ENCODE measurements at regions not wholly inside any gene's neighbourhood (a gene's known extent, or its start where the extent isn't known, plus 50 kb on each side); places are given as distances from the start of the nearest gene placed in this dataset.

DNA sequence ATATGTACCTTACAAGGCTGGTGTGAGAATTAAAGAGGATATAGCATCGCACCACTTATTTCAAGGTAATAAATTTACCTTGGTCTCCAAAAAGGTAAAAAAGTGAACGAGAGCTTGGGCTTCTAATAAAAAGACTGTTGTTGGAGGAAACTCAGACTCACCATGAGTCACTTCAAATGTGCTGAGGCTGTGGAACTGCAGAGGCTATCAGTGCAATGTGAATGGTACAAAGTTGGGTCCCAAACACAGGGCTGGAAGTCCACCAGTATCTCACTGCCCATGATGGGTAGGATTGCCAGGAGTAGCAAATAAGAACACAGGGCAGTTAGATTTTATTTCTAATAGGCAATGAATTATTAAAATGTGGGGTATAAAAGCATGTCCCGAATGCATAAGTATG is 200.6 kb downstream of the MAFB start:
- TF ChIP-seq, protein P1, sequence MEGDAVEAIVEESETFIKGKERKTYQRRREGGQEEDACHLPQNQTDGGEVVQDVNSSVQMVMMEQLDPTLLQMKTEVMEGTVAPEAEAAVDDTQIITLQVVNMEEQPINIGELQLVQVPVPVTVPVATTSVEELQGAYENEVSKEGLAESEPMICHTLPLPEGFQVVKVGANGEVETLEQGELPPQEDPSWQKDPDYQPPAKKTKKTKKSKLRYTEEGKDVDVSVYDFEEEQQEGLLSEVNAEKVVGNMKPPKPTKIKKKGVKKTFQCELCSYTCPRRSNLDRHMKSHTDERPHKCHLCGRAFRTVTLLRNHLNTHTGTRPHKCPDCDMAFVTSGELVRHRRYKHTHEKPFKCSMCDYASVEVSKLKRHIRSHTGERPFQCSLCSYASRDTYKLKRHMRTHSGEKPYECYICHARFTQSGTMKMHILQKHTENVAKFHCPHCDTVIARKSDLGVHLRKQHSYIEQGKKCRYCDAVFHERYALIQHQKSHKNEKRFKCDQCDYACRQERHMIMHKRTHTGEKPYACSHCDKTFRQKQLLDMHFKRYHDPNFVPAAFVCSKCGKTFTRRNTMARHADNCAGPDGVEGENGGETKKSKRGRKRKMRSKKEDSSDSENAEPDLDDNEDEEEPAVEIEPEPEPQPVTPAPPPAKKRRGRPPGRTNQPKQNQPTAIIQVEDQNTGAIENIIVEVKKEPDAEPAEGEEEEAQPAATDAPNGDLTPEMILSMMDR (IDR thresholded peaks at IDR 0.05) = no peak
- no peak for TF ChIP-seq POLR2A (IDR thresholded peaks at IDR 0.05)
- TF ChIP-seq EP300 (IDR thresholded peaks at IDR 0.05) = no peak
- no peak for TF ChIP-seq POLR2AphosphoS5 (IDR thresholded peaks at IDR 0.05)
